Bronchial epithelial cell (primary cell): ENCODE measurements at regions not wholly inside any gene's neighbourhood (a gene's known extent, or its start where the extent isn't known, plus 50 kb on each side); places are given as distances from the start of the nearest gene placed in this dataset.

Source experiments
- DNase-seq: peaks from one replicate; pipeline ENCODE4 v3.0.0-alpha.2; 2010; ENCODE audit warnings: low read depth
- FAIRE-seq: peaks from 2 replicates; lab custom pipeline; 2011; peaks lifted over from hg19 to GRCh38; lab: Jason Lieb, UNC
- H3K27me3 ChIP-seq: 2 replicates; pipeline ENCODE4 v1.5.1; 2011; ENCODE audit warnings: low read length; ENCODE audit not compliant: control insufficient read depth, insufficient read depth
- H3K36me3 ChIP-seq: 2 replicates; pipeline ENCODE4 v1.5.1; 2011; ENCODE audit warnings: low read length; ENCODE audit not compliant: control insufficient read depth, insufficient read depth
- H3K4me3 ChIP-seq: 2 replicates; pipeline ENCODE4 v1.5.1; 2011; ENCODE audit warnings: mild to moderate bottlenecking, low read depth, low read length, control low read depth
- TF ChIP-seq, protein P1 (sequence below): IDR thresholded peaks from 2 replicates; pipeline ENCODE4 v1.5.1; 2011; ENCODE audit warnings: mild to moderate bottlenecking, moderate library complexity, low read length, control low read depth, inconsistent platforms; ENCODE audit not compliant: insufficient read depth, severe bottlenecking

DNA sequence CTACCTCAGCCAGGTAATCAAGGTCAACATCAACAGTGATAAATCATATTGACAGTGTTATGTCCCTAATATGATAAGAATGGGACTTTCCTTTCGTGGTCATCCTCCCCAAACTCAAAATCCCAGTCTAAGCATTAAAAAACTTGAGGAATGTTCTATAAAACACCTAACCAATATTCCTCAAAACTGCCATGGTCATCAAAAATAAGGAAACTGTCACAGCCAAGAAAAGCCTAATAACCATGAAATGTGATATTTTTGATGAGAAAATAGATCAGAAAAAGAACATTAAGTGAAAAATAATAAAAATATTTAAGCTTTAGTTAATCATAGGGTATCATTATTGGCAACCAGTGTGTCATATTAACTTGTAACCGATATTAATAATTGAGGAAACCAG lies 232.1 kb upstream of the ATP10B start:
- FAIRE-seq (no peak), DNase-seq (no peak)
- Histone ChIP-seq H3K27me3 (no peaks in the 10 kb centered on the region), H3K4me3 (no peak overlapping the region), H3K36me3 (no peaks in the 10 kb centered on the region)
- TF ChIP-seq, protein P1, sequence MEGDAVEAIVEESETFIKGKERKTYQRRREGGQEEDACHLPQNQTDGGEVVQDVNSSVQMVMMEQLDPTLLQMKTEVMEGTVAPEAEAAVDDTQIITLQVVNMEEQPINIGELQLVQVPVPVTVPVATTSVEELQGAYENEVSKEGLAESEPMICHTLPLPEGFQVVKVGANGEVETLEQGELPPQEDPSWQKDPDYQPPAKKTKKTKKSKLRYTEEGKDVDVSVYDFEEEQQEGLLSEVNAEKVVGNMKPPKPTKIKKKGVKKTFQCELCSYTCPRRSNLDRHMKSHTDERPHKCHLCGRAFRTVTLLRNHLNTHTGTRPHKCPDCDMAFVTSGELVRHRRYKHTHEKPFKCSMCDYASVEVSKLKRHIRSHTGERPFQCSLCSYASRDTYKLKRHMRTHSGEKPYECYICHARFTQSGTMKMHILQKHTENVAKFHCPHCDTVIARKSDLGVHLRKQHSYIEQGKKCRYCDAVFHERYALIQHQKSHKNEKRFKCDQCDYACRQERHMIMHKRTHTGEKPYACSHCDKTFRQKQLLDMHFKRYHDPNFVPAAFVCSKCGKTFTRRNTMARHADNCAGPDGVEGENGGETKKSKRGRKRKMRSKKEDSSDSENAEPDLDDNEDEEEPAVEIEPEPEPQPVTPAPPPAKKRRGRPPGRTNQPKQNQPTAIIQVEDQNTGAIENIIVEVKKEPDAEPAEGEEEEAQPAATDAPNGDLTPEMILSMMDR, result no peak

- Histone ChIP-seq H3K27me3 (no peaks in the 10 kb centered on the region), H3K36me3 (no peaks in the 10 kb centered on the region), H3K4me3 (no peak overlapping the region)
- no peak for DNase-seq
- TF ChIP-seq, protein P1, result no peak
- FAIRE-seq, result no peak
Observed at GRCh38 chr5:161078793-161079192, 226.8 kb upstream of the ATP10B start.

DNA sequence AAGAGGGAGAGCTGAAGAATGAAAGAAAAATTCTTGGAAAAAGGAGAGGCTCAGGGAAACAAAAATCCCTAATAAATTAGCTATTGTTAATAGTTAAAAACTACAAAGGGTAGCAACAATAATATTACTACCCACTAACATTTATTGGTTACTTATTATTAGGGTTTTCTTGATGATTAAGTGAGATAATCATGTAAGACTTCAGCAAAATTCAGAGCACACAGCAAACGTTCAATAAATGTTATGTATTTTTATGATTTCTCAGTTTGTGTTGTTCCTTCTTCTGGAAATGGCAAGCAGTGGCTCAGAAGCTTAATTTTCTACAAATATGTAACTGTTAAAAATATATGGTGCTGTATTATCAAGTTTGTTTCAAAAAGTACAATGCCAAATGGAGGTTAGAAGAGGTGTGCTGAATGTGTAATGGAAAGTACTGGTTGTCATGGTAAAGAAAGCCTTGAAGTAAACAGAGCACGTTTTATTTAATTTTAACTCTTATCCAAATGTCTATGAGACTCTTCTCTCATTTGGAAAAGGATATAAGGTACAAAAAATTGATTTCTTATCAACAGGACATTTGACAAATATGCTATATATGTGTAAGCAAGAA lies 226.0 kb upstream of the ATP10B start:
- no peak for DNase-seq
- H3K36me3 ChIP-seq, result no peaks in the 10 kb centered on the region
- TF ChIP-seq, protein P1, result no peak

GRCh38 chr5:161077496-161077895 lies 225.5 kb upstream of the ATP10B start:
- Histone ChIP-seq H3K4me3 (no peak overlapping the region), H3K27me3 (no peaks in the 10 kb centered on the region), H3K36me3 (no peaks in the 10 kb centered on the region)
- DNase-seq (no peak), FAIRE-seq (no peak)
- TF ChIP-seq, protein P1, result no peak

More for the DNA sequence above, 226.0 kb upstream of the ATP10B start:
- H3K4me3 ChIP-seq, result no peak overlapping the region
- H3K27me3 ChIP-seq, result no peaks in the 10 kb centered on the region
- no peak for FAIRE-seq

GRCh38 chr5:161064781-161065180 lies 212.8 kb upstream of the ATP10B start:
- FAIRE-seq, result no peak
- DNase-seq, result no peak
- TF ChIP-seq, protein P1, result no peak
- no peaks in the 10 kb centered on the region for H3K27me3 ChIP-seq
- no peak overlapping the region for H3K4me3 ChIP-seq
- H3K36me3 ChIP-seq, result no peaks in the 10 kb centered on the region

- TF ChIP-seq, protein P1, result no peak
- no peak for DNase-seq
- H3K36me3 ChIP-seq, result no peaks in the 10 kb centered on the region
- H3K27me3 ChIP-seq, result no peaks in the 10 kb centered on the region
- no peak overlapping the region for H3K4me3 ChIP-seq
- FAIRE-seq, result no peak
Observed at GRCh38 chr5:161064297-161064696, 212.3 kb upstream of the ATP10B start.
